ENCODE measurements at regions not wholly inside any gene's neighbourhood (a gene's known extent, or its start where the extent isn't known, plus 50 kb on each side); places are given as distances from the start of the nearest gene placed in this dataset.

DNA sequence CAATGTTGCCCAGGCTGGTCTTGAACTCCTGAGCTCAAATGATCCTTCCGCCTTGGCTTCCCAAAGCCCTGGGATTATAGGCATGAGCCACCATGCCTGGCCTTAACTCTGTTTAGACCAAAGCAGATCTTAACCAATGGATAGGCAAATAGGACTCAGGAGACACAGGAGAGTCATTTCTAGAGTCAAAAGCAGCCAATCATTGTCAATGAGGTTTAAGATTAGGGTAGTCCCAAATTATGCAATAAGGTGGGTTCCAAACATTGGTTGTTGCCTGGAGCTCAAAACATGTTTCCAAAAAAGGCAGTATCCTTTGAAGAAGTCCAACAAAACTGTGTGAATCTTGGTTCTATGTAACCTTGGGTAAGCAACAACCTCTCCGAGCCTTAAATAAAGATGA, 95.7 kb upstream of the JARID2 start:
- TF ChIP-seq, protein P1, sequence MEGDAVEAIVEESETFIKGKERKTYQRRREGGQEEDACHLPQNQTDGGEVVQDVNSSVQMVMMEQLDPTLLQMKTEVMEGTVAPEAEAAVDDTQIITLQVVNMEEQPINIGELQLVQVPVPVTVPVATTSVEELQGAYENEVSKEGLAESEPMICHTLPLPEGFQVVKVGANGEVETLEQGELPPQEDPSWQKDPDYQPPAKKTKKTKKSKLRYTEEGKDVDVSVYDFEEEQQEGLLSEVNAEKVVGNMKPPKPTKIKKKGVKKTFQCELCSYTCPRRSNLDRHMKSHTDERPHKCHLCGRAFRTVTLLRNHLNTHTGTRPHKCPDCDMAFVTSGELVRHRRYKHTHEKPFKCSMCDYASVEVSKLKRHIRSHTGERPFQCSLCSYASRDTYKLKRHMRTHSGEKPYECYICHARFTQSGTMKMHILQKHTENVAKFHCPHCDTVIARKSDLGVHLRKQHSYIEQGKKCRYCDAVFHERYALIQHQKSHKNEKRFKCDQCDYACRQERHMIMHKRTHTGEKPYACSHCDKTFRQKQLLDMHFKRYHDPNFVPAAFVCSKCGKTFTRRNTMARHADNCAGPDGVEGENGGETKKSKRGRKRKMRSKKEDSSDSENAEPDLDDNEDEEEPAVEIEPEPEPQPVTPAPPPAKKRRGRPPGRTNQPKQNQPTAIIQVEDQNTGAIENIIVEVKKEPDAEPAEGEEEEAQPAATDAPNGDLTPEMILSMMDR (IDR thresholded peaks at IDR 0.05), result no peak
- no peak for TF ChIP-seq EP300 (IDR thresholded peaks at IDR 0.05)
- no peak for TF ChIP-seq POLR2AphosphoS5 (IDR thresholded peaks at IDR 0.05)

Measured in upper lobe of left lung (tissue), 4 donors.